K562 (cell line): ENCODE measurements at regions not wholly inside any gene's neighbourhood (a gene's known extent, or its start where the extent isn't known, plus 50 kb on each side); places are given as distances from the start of the nearest gene placed in this dataset.
A peak's percentile ranks its signal among the peaks of the same experiment; 100 is the strongest.

ENCODE experiments used
- ATAC-seq: fragments of 200-7000 bp; cut with Tn5 transposase; 3 replicates; pipeline ENCODE4 v1.9.1; 2020; ENCODE audit warnings: moderate library complexity
- BruUV-seq: library from RNA; stranded (reverse); fragments of 400-500 nt; replicated peaks from 2 replicates; lab custom pipeline; 2021; lab: Mats Ljungman, UMichigan
- CTCF ChIA-PET: fragments of 300-600 bp; formaldehyde crosslinking; extraction: SDS; loops from one replicate; lab custom pipeline; 2021; ENCODE audit warnings: low intra/inter-chr PET ratio; lab: Yijun Ruan, JAX
- POLR2A ChIA-PET: fragments of 300-600, 350-650 bp; sonication (Branson Sonifier 250); formaldehyde crosslinking; extraction: SDS; loops from one replicate; lab custom pipeline; 2021; ENCODE audit warnings: antibody characterized with exemption, inconsistent platforms; lab: Yijun Ruan, JAX
- DNase-seq, 4 experiments: peaks; one replicate each; pipeline versions ENCODE4 v3.0.0 to v3.0.0-alpha.2; 2011 to 2018; ENCODE audit warnings: low spot score in 3 of 4, mixed read lengths in 3 of 4; ENCODE audit errors: extremely low read depth in 1 of 4
- FAIRE-seq: peaks from 2 replicates; lab custom pipeline; 2011; peaks lifted over from hg19 to GRCh38; lab: Jason Lieb, UNC
- H2AFZ ChIP-seq: 2 replicates; pipeline ENCODE4 v1.6.0; 2011; ENCODE audit warnings: low read depth, low read length, control low read depth, inconsistent platforms
- H3K27ac ChIP-seq: fragments of 200-600 bp; 3 replicates; pipeline ENCODE4 v1.8.0; 2011; ENCODE audit warnings: low read depth, mild to moderate bottlenecking, control low read depth, inconsistent platforms, low read length, moderate library complexity, mixed read lengths; ENCODE audit errors: extremely low read depth
- H3K27me3 ChIP-seq, 2 experiments: fragments of 300-600 bp in 1 of 2; 2 replicates in 1 of 2; 3 replicates in 1 of 2; pipeline versions ENCODE4 v1.6.0 to v1.8.0; 2011; ENCODE audit warnings: inconsistent platforms in 2 of 2, low read length in 2 of 2, mild to moderate bottlenecking in 1 of 2, mixed read lengths in 1 of 2, moderate library complexity in 1 of 2; ENCODE audit not compliant: control insufficient read depth in 2 of 2, insufficient read depth in 2 of 2
- H3K36me3 ChIP-seq: fragments of 300-600 bp; 3 replicates; pipeline ENCODE4 v1.8.0; 2011; ENCODE audit warnings: mild to moderate bottlenecking, low read length, inconsistent platforms; ENCODE audit not compliant: control insufficient read depth, insufficient read depth
- H3K4me1 ChIP-seq, 2 experiments: fragments of 200-600 bp in 1 of 2; replicated peaks in 1 of 2; 2 replicates in 1 of 2; 3 replicates in 1 of 2; pipeline versions ENCODE4 v1.5.1 to v1.8.0; 2011; ENCODE audit warnings: inconsistent platforms in 2 of 2, low read length in 2 of 2, mild to moderate bottlenecking in 1 of 2, mixed read lengths in 1 of 2, moderate library complexity in 1 of 2; ENCODE audit not compliant: control insufficient read depth in 2 of 2, insufficient read depth in 2 of 2
- H3K4me2 ChIP-seq: 2 replicates; pipeline ENCODE4 v1.6.1; 2011; ENCODE audit warnings: low read length, control low read depth, inconsistent platforms, mixed read lengths; ENCODE audit not compliant: insufficient read depth
- H3K4me3 ChIP-seq: fragments of 200-600 bp; sonication (generic), shearing (Covaris generic); 2 replicates; pipeline ENCODE4 v1.5.1; 2016; ENCODE audit warnings: control low read depth, inconsistent platforms
- H3K79me2 ChIP-seq: fragments of 200-600 bp; 3 replicates; pipeline ENCODE4 v1.8.0; 2011; ENCODE audit warnings: low read length, inconsistent platforms; ENCODE audit not compliant: control insufficient read depth, insufficient read depth
- H3K9ac ChIP-seq, 2 experiments: 2 replicates each; pipeline versions ENCODE4 v1.6.0 to v1.6.1; 2011; ENCODE audit warnings: low read depth in 2 of 2, low read length in 2 of 2, control low read depth in 1 of 2, inconsistent platforms in 1 of 2, mild to moderate bottlenecking in 1 of 2, mixed read lengths in 1 of 2; ENCODE audit not compliant: insufficient read depth in 1 of 2
- H3K9me1 ChIP-seq: one replicate; pipeline ENCODE4 v1.6.0; 2011; ENCODE audit warnings: inconsistent platforms, mild to moderate bottlenecking, low read length, moderate library complexity; ENCODE audit not compliant: control insufficient read depth, insufficient read depth
- H3K9me3 ChIP-seq: replicated peaks from 2 replicates; pipeline ENCODE4 v1.5.1; 2011; ENCODE audit warnings: low read depth, low read length, inconsistent platforms; ENCODE audit not compliant: control insufficient read depth, insufficient read depth
- H4K20me1 ChIP-seq: replicated peaks from 2 replicates; pipeline ENCODE4 v1.6.1; 2011; ENCODE audit warnings: low read length, inconsistent platforms, mixed read lengths; ENCODE audit not compliant: control insufficient read depth, insufficient read depth
- FOXM1 ChIP-seq, 2 experiments: fragments of 450-650 bp in 1 of 2; sonication (generic) in 1 of 2; formaldehyde crosslinking in 1 of 2; IDR thresholded peaks; 2 replicates each; pipeline versions ENCODE4 v1.6.1 to v1.9.0; 2017 to 2022; ENCODE audit warnings: low read depth in 2 of 2, mild to moderate bottlenecking in 2 of 2, missing genetic modification reagents in 1 of 2, moderate library complexity in 1 of 2
- PCBP2 ChIP-seq: fragments of 200-400 bp; formaldehyde crosslinking; IDR thresholded peaks from 2 replicates; pipeline ENCODE4 v1.6.1; 2018; ENCODE audit warnings: low read length, low read depth, mild to moderate bottlenecking, moderate library complexity; ENCODE audit not compliant: poor library complexity, severe bottlenecking
- USF1 ChIP-seq: sonication (generic); formaldehyde crosslinking; IDR thresholded peaks from 2 replicates; pipeline ENCODE4 v1.9.0; 2022; ENCODE audit warnings: mild to moderate bottlenecking, missing genetic modification reagents
- WGBS: fragments of 100-300 bp; shearing (Covaris generic); methylation state at CpG from one replicate; pipeline ENCODE4 v1.1.6; 2016; ENCODE audit warnings: low coverage, mixed read lengths; ENCODE audit not compliant: insufficient coverage; ENCODE audit errors: missing lambda C conversion rate; 5-methylcytosine and 5-hydroxymethylcytosine counted together
- in situ Hi-C: fragments of 300-500 bp; cut with MboI; formaldehyde crosslinking; loops from 4 replicates; pipeline ENCODE4 v1.15.0; 2018; ENCODE audit warnings: inconsistent platforms, mixed read lengths
- intact Hi-C: fragments of 100-400 bp; cut with micrococcal nuclease; formaldehyde crosslinking; loops from 2 replicates; pipeline ENCODE4 v1.14.2; 2022
- TF ChIP-seq, protein P1 (sequence below): fragments of 250-450 bp; sonication (Bioruptor Pico); IDR thresholded peaks from 2 replicates; pipeline ENCODE4 v1.4.0; 2020

- no peak overlapping the region for H3K27ac ChIP-seq
- no peak overlapping the region for H3K9ac ChIP-seq
- TF ChIP-seq USF1 (CRISPR knock-in tag) (no peak), FOXM1 (IDR thresholded peaks at IDR 0.05; ENCODE audit: low read depth) (no peak), FOXM1 (CRISPR knock-in tag; IDR thresholded peaks at IDR 0.05; ENCODE audit: low read depth) (no peak)
- TF ChIP-seq, protein P1, sequence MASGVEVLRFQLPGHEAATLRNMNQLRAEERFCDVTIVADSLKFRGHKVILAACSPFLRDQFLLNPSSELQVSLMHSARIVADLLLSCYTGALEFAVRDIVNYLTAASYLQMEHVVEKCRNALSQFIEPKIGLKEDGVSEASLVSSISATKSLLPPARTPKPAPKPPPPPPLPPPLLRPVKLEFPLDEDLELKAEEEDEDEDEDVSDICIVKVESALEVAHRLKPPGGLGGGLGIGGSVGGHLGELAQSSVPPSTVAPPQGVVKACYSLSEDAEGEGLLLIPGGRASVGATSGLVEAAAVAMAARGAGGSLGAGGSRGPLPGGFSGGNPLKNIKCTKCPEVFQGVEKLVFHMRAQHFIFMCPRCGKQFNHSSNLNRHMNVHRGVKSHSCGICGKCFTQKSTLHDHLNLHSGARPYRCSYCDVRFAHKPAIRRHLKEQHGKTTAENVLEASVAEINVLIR (CRISPR knock-in tag), result no peak
- no peak for DNase-seq
- intact Hi-C loops (no loop called here), in situ Hi-C loops (no loop called here)
- WGBS, result 11% methylated on average over 3 of the region's 3 CpGs
- CTCF ChIA-PET, result no interaction called here
- POLR2A ChIA-PET, result no interaction called here
- no peak overlapping the region for H2AFZ ChIP-seq
- peak; percentile 54; the same call in 1 of the 3 replicates for ATAC-seq
- no peak for FAIRE-seq
- H3K4me1 ChIP-seq, result no peaks in the 10 kb centered on the region
- no TSS peak for BruUV-seq
- no peaks in the 10 kb centered on the region for H3K9me1 ChIP-seq
- no peaks in the 10 kb centered on the region for H3K27me3 ChIP-seq
- no peak overlapping the region for H3K4me2 ChIP-seq
- H3K4me3 ChIP-seq, result no peak overlapping the region
- H3K79me2 ChIP-seq, result no peaks in the 10 kb centered on the region
- H3K9me3 ChIP-seq, result no peaks in the 10 kb centered on the region
- H3K36me3 ChIP-seq, result no peaks in the 10 kb centered on the region
- H4K20me1 ChIP-seq, result no peaks in the 10 kb centered on the region
Measured at GRCh38 chr1:219703368-219703639, 90.4 kb upstream of the ZC3H11B start.

GRCh38 chr1:219701476-219701875, 88.6 kb upstream of the ZC3H11B start:
- Histone ChIP-seq H3K27ac (no peak overlapping the region), H3K79me2 (no peaks in the 10 kb centered on the region), H4K20me1 (no peaks in the 10 kb centered on the region), H3K4me1 (no peaks in the 10 kb centered on the region), H3K36me3 (no peaks in the 10 kb centered on the region), H3K27me3 (no peaks in the 10 kb centered on the region), H3K9me1 (no peaks in the 10 kb centered on the region), H3K4me2 (no peak overlapping the region), H3K9me3 (no peaks in the 10 kb centered on the region), H2AFZ (no peak overlapping the region), H3K4me3 (no peak overlapping the region), H3K9ac (no peak overlapping the region)
- TF ChIP-seq PCBP2, result no peak
- no peak for DNase-seq
- intact Hi-C loops, result no loop called here
- in situ Hi-C loops, result no loop called here
- WGBS, result 0% methylated on average over 3 of the region's 3 CpGs
- POLR2A ChIA-PET, result no interaction called here
- no peak for ATAC-seq
- CTCF ChIA-PET, result no interaction called here
- FAIRE-seq, result no peak
- BruUV-seq, result no TSS peak
